A549 (cell line): ENCODE measurements at regions not wholly inside any gene's neighbourhood (a gene's known extent, or its start where the extent isn't known, plus 50 kb on each side); places are given as distances from the start of the nearest gene placed in this dataset.

Experiments used
- ATAC-seq, 2 experiments: fragments of 200-7000 bp in 1 of 2; fragments of >200 bp in 1 of 2; cut with Nextera tagmentation in 1 of 2; cut with Tn5 transposase in 1 of 2; 3 replicates each; pipeline versions ENCODE4 v1.8.0 to v1.9.1; 2018 to 2020; ENCODE audit warnings: mild to moderate bottlenecking in 1 of 2, moderate library complexity in 1 of 2
- CTCF ChIA-PET: fragments of 300-600 bp; sonication (Branson Sonifier 250); formaldehyde crosslinking; extraction: SDS; loops from one replicate; lab custom pipeline; 2021; ENCODE audit warnings: antibody characterized with exemption, inconsistent platforms; lab: Yijun Ruan, JAX
- POLR2A ChIA-PET: fragments of 350-600 bp; formaldehyde crosslinking; extraction: SDS; loops from one replicate; lab custom pipeline; 2021; ENCODE audit warnings: antibody characterized with exemption, inconsistent platforms; lab: Yijun Ruan, JAX
- DNase-seq, 2 experiments: peaks; one replicate each; pipeline versions ENCODE4 v3.0.0 to v3.0.0-alpha.2; 2011 to 2016; ENCODE audit warnings: low read depth in 1 of 2, low spot score in 1 of 2
- FAIRE-seq: peaks from 2 replicates; lab custom pipeline; 2011; peaks lifted over from hg19 to GRCh38; lab: Jason Lieb, UNC
- H3K27ac ChIP-seq, 2 experiments: fragments of >200 bp; sonication (Bioruptor Twin); formaldehyde crosslinking; 3 replicates each; pipeline ENCODE4 v1.5.1; 2016 to 2017
- H3K4me1 ChIP-seq: fragments of >200 bp; sonication (Bioruptor Twin); formaldehyde crosslinking; 3 replicates; pipeline ENCODE4 v1.6.1; 2016
- H3K4me2 ChIP-seq: fragments of >200 bp; sonication (Bioruptor Twin); formaldehyde crosslinking; 3 replicates; pipeline ENCODE4 v1.6.1; 2016
- H3K4me3 ChIP-seq: fragments of >200 bp; sonication (Bioruptor Twin); formaldehyde crosslinking; 3 replicates; pipeline ENCODE4 v1.5.1; 2016
- H3K9me3 ChIP-seq: fragments of >200 bp; sonication (Bioruptor Twin); formaldehyde crosslinking; 3 replicates; pipeline ENCODE4 v1.6.1; 2016
- BHLHE40 ChIP-seq: IDR thresholded peaks from 2 replicates; pipeline ENCODE4 v1.6.1; 2012; ENCODE audit warnings: low read depth, low read length, inconsistent platforms
- CBX8 ChIP-seq: fragments of 200-600 bp; sonication (generic); IDR thresholded peaks from 2 replicates; pipeline ENCODE4 v1.6.1; 2016
- CEBPB ChIP-seq, 2 experiments: fragments of >200 bp in 1 of 2; sonication (Bioruptor Twin) in 1 of 2; formaldehyde crosslinking in 1 of 2; IDR thresholded peaks; 2 replicates each; pipeline ENCODE4 v1.6.1; 2012 to 2016
- EHMT2 ChIP-seq: fragments of 200-600 bp; sonication (generic); IDR thresholded peaks from 2 replicates; pipeline ENCODE4 v1.6.1; 2016; ENCODE audit warnings: antibody characterized with exemption, low read depth, mild to moderate bottlenecking, moderate library complexity
- GATA3 ChIP-seq: IDR thresholded peaks from 2 replicates; pipeline ENCODE4 v1.6.1; 2012; ENCODE audit warnings: borderline replicate concordance
- HEYL ChIP-seq: fragments of 250-450 bp; sonication (Bioruptor Pico); IDR thresholded peaks from 2 replicates; pipeline ENCODE4 v1.8.0; 2021; ENCODE audit warnings: mild to moderate bottlenecking, moderate library complexity
- MAFK ChIP-seq: fragments of 450-650 bp; IDR thresholded peaks from 2 replicates; pipeline ENCODE4 v1.6.1; 2014; ENCODE audit not compliant: partially characterized antibody
- MAZ ChIP-seq: fragments of 150-350 bp; IDR thresholded peaks from 2 replicates; pipeline ENCODE4 v1.6.1; 2014; ENCODE audit warnings: antibody characterized with exemption, low read depth, low read length, borderline replicate concordance
- NFE2L2 ChIP-seq: fragments of 150-350 bp; conservative IDR thresholded peaks from 2 replicates; pipeline ENCODE4 v1.6.1; 2014; ENCODE audit warnings: low read length
- NPAS2 ChIP-seq: fragments of 250-450 bp; sonication (Bioruptor Pico); IDR thresholded peaks from 2 replicates; pipeline ENCODE4 v1.8.0; 2022; ENCODE audit warnings: mild to moderate bottlenecking, moderate library complexity, borderline replicate concordance
- PHF8 ChIP-seq: fragments of 200-600 bp; sonication (generic); IDR thresholded peaks from 2 replicates; pipeline ENCODE4 v1.6.1; 2016; ENCODE audit warnings: low read depth, mild to moderate bottlenecking, antibody characterized with exemption, moderate library complexity, borderline replicate concordance
- POLR2AphosphoS2 ChIP-seq: conservative IDR thresholded peaks from 2 replicates; pipeline ENCODE4 v1.6.1; 2012; ENCODE audit warnings: low read length, improper control_type of control experiment, inconsistent platforms
- RCOR1 ChIP-seq: fragments of 150-350 bp; IDR thresholded peaks from 2 replicates; pipeline ENCODE4 v1.6.1; 2014; ENCODE audit warnings: antibody characterized with exemption, low read length, low read depth
- RFX5 ChIP-seq: fragments of 450-650 bp; IDR thresholded peaks from 2 replicates; pipeline ENCODE4 v1.7.1; 2014; ENCODE audit warnings: antibody characterized with exemption, mild to moderate bottlenecking, moderate library complexity
- RNF2 ChIP-seq: fragments of 200-600 bp; sonication (generic); IDR thresholded peaks from 2 replicates; pipeline ENCODE4 v1.6.1; 2016; ENCODE audit warnings: low read depth, mild to moderate bottlenecking, antibody characterized with exemption, moderate library complexity, borderline replicate concordance
- SMC3 ChIP-seq: fragments of >200 bp; sonication (Bioruptor Twin); formaldehyde crosslinking; IDR thresholded peaks from 3 replicates; pipeline ENCODE4 v1.6.1; 2018; ENCODE audit warnings: inconsistent platforms
- SREBF2 ChIP-seq: fragments of 450-650 bp; IDR thresholded peaks from 2 replicates; pipeline ENCODE4 v1.6.1; 2014; ENCODE audit warnings: mild to moderate bottlenecking, moderate library complexity
- TP53 ChIP-seq: fragments of 250-450 bp; sonication (Bioruptor Pico); IDR thresholded peaks from 2 replicates; pipeline ENCODE4 v1.5.0; 2021; ENCODE audit warnings: mild to moderate bottlenecking, moderate library complexity
- WGBS: methylation state at CpG from one replicate; pipeline ENCODE4 v1.1.6; 2017; ENCODE audit errors: missing lambda C conversion rate; 5-methylcytosine and 5-hydroxymethylcytosine counted together
- TF ChIP-seq, protein P1 (sequence below): IDR thresholded peaks from 2 replicates; pipeline ENCODE4 v1.6.1; 2012; ENCODE audit warnings: low read depth, borderline replicate concordance
- TF ChIP-seq, protein P2 (sequence below): fragments of >200 bp; sonication (Bioruptor Twin); formaldehyde crosslinking; IDR thresholded peaks from 2 replicates; pipeline ENCODE4 v1.6.1; 2016
- TF ChIP-seq, protein P3 (sequence below): fragments of 150-350 bp; IDR thresholded peaks from 2 replicates; pipeline ENCODE4 v1.6.1; 2014; ENCODE audit warnings: low read depth, mild to moderate bottlenecking, low read length
- TF ChIP-seq, protein P4 (sequence below): IDR thresholded peaks from 2 replicates; pipeline ENCODE4 v1.6.1; 2012
- TF ChIP-seq, protein P5 (sequence below): fragments of 450-650 bp; IDR thresholded peaks from 2 replicates; pipeline ENCODE4 v1.6.1; 2014; ENCODE audit warnings: antibody characterized with exemption
- TF ChIP-seq, protein P6 (sequence below): fragments of 250-450 bp; sonication (Bioruptor Pico); IDR thresholded peaks from 2 replicates; pipeline ENCODE4 v1.5.0; 2021; ENCODE audit warnings: mild to moderate bottlenecking, moderate library complexity, borderline replicate concordance

DNA sequence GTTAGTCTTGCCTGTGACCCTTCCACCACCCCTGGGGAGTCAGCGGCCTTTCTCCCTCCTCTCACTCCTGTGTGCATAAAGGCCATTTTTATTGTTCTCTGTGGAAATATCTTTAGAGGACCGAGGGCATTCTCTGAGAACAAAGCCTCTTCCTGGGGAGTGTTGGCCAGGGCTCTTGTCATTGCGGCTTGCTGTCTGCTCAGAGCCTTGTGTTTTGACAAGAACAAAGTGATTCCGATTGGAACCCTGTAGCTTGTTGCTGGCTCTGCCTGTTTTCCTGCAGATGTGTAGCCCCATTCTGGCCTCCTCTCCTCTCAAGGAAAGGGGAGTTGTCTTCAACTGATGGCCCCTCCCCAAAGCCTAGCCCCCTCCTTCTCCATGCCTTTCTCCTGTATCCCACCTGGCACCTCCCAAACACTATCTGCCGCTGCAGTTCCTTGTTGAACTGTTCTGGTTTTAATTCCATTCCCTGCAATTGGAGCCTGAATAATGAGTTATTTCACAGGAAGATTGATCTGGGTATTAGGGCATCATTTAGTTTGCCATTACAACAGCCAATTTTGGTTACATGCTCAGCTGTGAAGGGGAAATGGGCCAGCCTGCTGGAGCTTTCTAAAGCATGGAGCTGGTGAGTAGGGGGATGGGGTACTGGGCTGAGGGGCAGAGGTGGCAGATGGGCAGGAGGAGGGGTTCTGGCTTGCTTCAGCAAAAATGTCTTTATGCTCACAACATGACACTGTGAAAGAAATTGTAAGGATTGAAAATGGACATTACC, 252.5 kb downstream of the LRFN2 start:
- no peak for DNase-seq
- FAIRE-seq = no peak
- H3K4me2 ChIP-seq = no peak overlapping the region
- TF ChIP-seq POLR2AphosphoS2 (no peak), NFE2L2 (no peak), SMC3 (no peak), EHMT2 (no peak), NPAS2 (CRISPR knock-in tag) (no peak), RNF2 (no peak), RCOR1 (no peak), CBX8 (no peak)
- TF ChIP-seq, protein P1, sequence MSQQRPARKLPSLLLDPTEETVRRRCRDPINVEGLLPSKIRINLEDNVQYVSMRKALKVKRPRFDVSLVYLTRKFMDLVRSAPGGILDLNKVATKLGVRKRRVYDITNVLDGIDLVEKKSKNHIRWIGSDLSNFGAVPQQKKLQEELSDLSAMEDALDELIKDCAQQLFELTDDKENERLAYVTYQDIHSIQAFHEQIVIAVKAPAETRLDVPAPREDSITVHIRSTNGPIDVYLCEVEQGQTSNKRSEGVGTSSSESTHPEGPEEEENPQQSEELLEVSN = no peak
- TF ChIP-seq, protein P2, sequence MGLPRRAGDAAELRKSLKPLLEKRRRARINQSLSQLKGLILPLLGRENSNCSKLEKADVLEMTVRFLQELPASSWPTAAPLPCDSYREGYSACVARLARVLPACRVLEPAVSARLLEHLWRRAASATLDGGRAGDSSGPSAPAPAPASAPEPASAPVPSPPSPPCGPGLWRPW = no peak
- no peak overlapping the region for H3K4me3 ChIP-seq
- no peaks in the 10 kb centered on the region for H3K9me3 ChIP-seq
- 24% methylated on average over 5 of the region's 5 CpGs for WGBS
- no peak overlapping the region for H3K27ac ChIP-seq
- ChIA-PET POLR2A (no interaction called here), CTCF (interaction anchor here (2.0 kb wide), 1 partner anchor 9 kb away, joined by 7 read pairs; no protein-coding TSS in a partner anchor)
- H3K4me1 ChIP-seq = no peaks in the 10 kb centered on the region
- ATAC-seq = no peak

DNA sequence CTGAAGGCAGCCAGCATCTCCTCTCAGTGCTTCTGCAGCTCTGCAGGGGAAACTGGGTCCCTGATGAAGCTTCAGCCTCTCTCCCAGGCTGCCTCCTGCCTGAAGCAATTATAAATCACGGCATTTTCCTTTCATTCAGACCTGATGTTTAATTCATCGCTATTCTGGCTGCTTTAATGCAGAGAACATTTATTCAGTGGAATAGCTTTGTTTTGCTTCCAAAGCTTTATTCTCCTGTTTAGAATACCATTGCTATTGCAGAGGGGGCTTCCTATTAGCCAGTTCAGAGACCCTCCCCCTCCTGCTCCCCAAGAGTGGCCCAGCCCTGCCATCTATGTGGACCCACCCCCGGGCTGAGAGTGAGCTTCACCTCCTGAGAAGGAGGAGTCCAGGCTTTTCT, 255.6 kb downstream of the LRFN2 start:
- CTCF ChIA-PET = interaction anchor here (1.0 kb wide), 1 partner anchor 697 kb away, joined by 3 read pairs; no protein-coding TSS in a partner anchor
- Histone ChIP-seq H3K4me3 (no peak overlapping the region), H3K9me3 (no peaks in the 10 kb centered on the region), H3K4me1 (no peaks in the 10 kb centered on the region), H3K4me2 (no peak overlapping the region), H3K27ac (no peak overlapping the region)
- TF ChIP-seq GATA3 = no peak
- no peak for TF ChIP-seq EHMT2
- TF ChIP-seq, protein P3, sequence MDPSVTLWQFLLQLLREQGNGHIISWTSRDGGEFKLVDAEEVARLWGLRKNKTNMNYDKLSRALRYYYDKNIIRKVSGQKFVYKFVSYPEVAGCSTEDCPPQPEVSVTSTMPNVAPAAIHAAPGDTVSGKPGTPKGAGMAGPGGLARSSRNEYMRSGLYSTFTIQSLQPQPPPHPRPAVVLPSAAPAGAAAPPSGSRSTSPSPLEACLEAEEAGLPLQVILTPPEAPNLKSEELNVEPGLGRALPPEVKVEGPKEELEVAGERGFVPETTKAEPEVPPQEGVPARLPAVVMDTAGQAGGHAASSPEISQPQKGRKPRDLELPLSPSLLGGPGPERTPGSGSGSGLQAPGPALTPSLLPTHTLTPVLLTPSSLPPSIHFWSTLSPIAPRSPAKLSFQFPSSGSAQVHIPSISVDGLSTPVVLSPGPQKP = no peak
- TF ChIP-seq SMC3 = no peak
- no peak for TF ChIP-seq CEBPB (IDR thresholded peaks at IDR 0.05)
- TF ChIP-seq, protein P1 = no peak
- no peak for ATAC-seq
- no peak for DNase-seq
- FAIRE-seq = no peak
- WGBS = 7% methylated on average over 2 of the region's 3 CpGs
- POLR2A ChIA-PET = no interaction called here

DNA sequence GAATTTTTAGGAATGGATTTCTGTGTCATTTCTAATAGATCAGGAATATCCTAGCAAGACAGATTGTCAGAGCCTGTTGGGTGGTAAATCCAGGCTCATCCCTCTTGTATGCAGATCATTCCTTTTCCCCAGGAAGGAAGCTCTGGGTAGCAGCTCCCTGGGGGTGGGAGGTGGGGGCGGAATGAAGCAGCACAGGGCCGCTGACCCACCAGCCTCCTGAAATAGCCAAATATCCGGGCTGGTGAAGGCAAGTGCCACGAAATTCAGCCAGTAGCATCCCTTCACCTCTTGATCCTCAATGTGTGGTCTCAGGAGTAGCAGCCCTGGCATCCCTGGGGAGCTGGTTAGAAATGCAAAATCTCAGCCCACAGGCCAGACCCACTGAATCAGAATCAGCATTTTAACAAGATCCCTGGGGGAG, 256.9 kb downstream of the LRFN2 start:
- ATAC-seq (no peak), FAIRE-seq (no peak), DNase-seq (no peak)
- POLR2A ChIA-PET = no interaction called here
- CTCF ChIA-PET = interaction anchor here (1.2 kb wide), 1 partner anchor 21 kb away, joined by 3 read pairs; no protein-coding TSS in a partner anchor
- H3K4me2 ChIP-seq = no peak overlapping the region
- no peaks in the 10 kb centered on the region for H3K9me3 ChIP-seq
- no peak overlapping the region for H3K4me3 ChIP-seq
- no peak overlapping the region for H3K27ac ChIP-seq
- no peaks in the 10 kb centered on the region for H3K4me1 ChIP-seq
- no CpG with 5 or more reads among the region's 4 CpGs for WGBS
- no peak for TF ChIP-seq PHF8
- no peak for TF ChIP-seq CBX8
- TF ChIP-seq RCOR1 = no peak
- TF ChIP-seq MAZ = no peak
- TF ChIP-seq BHLHE40 = no peak
- no peak for TF ChIP-seq SREBF2
- TF ChIP-seq, protein P3 = no peak
- TF ChIP-seq HEYL (CRISPR knock-in tag) = no peak
- TF ChIP-seq, protein P4, sequence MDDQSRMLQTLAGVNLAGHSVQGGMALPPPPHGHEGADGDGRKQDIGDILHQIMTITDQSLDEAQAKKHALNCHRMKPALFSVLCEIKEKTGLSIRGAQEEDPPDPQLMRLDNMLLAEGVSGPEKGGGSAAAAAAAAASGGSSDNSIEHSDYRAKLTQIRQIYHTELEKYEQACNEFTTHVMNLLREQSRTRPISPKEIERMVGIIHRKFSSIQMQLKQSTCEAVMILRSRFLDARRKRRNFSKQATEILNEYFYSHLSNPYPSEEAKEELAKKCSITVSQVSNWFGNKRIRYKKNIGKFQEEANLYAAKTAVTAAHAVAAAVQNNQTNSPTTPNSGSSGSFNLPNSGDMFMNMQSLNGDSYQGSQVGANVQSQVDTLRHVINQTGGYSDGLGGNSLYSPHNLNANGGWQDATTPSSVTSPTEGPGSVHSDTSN = no peak
- TF ChIP-seq MAFK = no peak
- TF ChIP-seq NPAS2 (CRISPR knock-in tag) = no peak
- TF ChIP-seq, protein P5, sequence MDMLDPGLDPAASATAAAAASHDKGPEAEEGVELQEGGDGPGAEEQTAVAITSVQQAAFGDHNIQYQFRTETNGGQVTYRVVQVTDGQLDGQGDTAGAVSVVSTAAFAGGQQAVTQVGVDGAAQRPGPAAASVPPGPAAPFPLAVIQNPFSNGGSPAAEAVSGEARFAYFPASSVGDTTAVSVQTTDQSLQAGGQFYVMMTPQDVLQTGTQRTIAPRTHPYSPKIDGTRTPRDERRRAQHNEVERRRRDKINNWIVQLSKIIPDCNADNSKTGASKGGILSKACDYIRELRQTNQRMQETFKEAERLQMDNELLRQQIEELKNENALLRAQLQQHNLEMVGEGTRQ = no peak
- TF ChIP-seq NFE2L2 = no peak
- TF ChIP-seq RFX5 = no peak
- no peak for TF ChIP-seq TP53 (CRISPR knock-in tag)
- TF ChIP-seq, protein P6, sequence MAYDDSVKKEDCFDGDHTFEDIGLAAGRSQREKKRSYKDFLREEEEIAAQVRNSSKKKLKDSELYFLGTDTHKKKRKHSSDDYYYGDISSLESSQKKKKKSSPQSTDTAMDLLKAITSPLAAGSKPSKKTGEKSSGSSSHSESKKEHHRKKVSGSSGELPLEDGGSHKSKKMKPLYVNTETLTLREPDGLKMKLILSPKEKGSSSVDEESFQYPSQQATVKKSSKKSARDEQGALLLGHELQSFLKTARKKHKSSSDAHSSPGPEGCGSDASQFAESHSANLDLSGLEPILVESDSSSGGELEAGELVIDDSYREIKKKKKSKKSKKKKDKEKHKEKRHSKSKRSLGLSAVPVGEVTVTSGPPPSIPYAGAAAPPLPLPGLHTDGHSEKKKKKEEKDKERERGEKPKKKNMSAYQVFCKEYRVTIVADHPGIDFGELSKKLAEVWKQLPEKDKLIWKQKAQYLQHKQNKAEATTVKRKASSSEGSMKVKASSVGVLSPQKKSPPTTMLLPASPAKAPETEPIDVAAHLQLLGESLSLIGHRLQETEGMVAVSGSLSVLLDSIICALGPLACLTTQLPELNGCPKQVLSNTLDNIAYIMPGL = no peak
